ENCODE measurements at regions not wholly inside any gene's neighbourhood (a gene's known extent, or its start where the extent isn't known, plus 50 kb on each side); places are given as distances from the start of the nearest gene placed in this dataset.

DNA sequence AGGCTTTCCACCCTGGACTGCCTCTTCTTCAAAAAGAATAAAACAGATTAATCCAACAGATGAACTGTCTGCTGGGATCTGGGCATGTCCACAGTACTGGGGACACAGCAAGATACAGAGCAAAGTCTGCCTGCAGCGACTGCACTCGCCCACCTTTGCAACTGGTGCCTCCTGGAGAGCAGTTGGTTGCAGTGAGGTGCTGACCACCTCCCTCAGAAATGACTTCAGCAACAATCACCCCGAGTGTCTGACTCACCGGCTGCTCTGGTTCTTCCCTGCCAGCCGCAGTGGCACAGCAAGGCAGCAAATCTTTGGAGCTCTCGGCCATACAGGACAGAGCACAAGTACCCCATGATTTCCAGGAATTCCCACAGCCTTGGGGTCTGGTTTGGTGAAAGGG is 179.7 kb downstream of the ANAPC1 start:
- no peak for DNase-seq

DNA sequence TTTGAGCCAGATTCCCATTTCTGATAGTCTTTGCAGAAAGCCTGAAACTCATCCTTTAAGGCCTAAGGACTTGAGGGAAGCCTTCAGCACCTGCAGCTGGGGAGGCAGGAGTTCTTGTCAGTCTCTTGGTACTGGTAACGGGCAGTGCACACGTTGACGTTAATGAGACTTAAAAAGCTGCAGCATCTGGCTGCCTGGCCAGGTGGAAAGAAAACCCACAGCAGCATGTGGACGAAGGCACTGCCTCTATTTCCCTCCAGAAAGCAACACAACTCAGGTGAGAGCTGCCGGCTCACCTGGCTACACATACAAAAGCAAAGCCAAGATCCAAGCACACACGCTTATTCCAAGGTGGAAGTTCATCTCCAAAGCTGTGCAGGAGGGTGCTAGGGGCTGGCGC is 178.8 kb downstream of the ANAPC1 start:
- no peak for DNase-seq

DNA sequence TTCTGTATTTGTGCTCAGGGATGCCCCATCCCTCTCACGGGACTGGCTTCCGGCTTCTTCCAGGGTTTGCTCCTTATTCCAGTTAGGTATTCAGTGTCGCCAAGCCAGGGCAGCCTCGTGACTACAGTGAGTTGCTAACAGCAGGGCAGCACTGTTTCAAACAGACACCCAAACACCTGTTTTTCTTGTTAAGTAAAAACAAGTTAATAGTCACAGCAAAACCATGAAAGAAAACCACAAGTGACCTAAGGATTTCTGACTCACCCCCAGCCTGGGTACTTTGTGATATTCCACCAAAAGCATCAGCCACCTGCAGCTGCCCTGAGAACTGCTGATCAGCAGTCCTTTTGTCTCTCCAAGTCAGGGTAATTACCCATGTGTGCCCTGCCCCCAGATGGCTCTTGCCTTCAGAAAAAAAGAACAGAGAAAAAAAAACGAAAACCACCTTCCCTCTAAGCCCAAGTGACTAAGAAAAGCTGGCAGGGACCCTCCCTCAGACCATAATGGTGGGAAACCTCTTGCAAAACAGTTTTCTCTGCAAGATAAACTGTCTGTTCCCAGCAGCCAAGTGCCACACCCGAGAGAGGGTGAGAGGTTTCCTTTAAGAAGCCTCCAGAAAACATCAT is 178.2 kb downstream of the ANAPC1 start:
- DNase-seq, result peak; percentile 24

DNA sequence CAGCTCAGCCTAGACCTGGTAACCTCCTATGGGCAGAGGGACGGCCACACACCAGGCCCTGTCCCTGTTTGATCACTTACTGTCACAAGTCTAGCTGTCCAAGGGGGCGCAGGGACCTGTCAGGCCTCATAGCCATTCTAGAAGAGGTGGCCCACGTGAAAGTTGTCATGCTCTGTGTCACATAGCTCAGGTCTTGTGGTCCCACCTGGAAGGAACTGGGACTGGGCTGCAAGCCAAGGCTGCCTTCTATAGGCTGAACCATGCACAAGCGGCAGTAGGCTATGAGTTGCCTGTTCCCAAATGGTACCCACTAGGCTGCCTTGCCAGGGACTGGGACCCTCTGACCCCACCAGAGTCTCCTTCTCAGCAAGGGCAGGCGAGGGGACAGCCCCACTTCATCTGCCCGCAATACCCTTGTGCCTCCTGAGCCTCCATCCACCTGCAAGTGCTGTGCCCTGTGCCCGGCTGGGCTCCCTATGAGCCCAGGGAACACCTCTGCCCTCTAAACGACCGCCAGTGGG is 177.5 kb downstream of the ANAPC1 start:
- DNase-seq, result no peak

DNA sequence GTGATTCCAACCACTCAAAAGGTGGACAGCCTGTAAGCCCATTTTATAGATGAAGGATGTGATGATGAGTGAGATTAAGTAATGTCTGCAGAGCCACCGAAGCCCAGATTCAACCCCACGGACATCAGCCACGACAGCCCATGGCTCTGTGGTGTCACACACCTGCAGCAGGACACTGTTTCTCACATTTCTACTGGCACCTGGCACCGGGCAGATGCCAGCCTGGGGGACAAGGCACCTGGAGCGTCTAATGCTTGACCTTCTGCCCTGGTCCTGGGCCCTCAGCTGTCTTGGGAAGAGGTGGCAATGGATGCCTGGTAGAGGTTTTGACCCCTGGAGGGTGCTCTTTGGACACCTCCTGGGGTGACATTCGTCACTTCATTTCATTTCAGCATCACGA is 176.3 kb downstream of the ANAPC1 start:
- no peak for DNase-seq

DNA sequence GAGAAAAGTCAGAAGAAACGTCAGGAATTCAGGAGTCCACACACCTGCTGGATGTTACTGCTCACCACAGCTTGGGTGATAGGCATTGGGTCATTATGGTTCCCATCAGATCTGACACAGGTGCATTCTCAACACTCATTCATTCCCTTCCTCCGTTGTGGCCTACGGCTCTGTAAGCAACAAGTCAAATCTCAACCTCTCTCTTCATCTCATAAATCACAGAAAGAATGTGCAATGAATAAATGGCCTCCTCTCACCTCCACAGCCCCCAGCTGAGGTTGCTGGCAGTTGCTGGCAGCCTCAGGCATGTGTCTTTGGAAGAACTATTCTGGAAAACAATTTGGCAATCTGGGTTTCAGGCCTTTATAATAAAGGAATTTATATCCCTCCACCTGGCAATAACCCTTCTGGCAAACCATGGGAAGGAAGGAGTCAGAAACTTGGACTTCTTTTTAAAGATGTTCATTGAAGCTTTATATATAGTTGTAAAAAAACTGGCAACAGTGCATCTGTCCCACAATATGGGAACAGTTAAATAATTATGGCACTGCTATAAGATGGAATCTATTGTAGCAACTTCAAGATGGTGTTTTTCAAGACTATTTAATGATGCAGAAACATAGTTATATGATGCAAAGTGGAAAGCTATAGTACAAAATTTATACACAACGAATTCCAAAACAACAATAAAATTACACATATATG is 175.4 kb downstream of the ANAPC1 start:
- no peak for DNase-seq

DNA sequence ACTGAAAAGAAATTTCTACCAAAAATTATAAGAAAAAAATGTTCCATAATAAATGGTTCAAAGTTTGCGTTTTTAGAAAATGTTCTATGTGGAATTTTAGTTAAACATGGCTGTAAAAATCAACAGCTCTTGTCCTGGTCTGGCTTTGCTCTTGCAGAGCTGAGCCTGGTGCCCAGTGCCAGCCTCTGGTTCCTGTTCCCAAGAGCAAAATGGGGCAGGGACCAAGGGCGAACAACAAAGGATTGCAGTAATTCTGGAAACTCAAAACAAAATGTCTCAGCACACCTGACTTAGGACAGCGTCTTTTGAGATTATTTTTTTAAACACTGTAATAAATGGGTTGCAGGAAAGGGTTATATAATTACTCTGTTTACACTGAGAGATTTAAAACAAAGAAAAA is 174.7 kb downstream of the ANAPC1 start:
- no peak for DNase-seq

DNA sequence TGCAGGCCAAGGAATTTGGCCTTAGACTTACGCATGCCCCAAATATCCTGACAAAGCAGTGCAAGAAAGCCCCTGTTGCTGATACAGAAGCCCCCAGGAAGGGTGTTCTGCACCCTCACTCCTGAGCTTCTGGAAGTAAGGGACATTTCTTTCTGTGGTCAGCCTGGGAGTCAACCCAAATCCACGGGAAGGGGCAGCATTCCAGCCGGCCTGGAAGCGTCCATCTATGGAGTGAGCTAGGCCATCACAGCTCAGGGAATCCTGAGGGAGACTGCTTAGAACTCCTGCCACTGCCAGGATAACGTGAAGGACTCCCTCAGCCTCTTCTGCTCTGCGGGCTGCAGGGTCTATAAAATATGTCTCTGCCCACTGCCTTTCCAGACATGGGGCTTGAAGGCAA is 173.9 kb downstream of the ANAPC1 start:
- DNase-seq, result no peak

DNA sequence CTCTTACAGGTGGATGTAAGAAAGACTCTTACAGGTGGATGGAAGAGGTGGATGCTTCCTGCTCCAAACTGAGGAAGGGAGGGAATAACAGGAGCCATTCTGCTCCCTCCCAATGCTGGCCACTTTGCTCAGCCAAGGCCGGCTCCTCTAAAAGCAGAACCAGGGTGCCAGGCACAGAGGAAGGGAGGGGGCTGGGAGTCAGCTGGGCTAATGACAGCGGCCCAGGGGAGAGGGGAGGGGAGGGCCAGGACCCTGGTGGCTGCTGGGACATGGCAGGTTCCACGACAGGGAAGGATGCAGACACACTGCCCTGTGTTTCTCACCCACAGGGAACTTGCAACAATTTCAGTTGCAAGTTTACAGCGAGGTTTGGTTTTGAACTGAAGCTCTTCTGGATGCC is 173.4 kb downstream of the ANAPC1 start:
- no peak for DNase-seq

DNA sequence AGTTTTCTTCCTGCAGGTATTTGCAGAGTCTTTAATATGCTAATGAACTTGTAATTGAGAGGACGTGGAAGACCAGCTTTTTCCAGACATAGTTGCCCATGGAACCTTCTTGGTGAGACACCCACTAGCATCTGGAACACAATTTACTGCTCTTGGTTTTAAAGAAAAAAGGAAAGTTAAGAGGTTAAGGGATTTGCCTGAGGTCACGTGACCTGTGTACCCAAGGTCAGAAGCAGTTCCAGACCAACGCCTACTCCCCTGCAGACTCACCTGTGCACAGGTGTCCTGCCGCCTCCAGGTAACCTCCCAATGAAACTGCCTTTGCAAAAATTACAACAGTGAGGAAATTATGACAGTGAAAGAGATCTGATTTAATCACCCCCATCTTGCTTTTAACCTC is 172.7 kb downstream of the ANAPC1 start:
- DNase-seq, result no peak

DNA sequence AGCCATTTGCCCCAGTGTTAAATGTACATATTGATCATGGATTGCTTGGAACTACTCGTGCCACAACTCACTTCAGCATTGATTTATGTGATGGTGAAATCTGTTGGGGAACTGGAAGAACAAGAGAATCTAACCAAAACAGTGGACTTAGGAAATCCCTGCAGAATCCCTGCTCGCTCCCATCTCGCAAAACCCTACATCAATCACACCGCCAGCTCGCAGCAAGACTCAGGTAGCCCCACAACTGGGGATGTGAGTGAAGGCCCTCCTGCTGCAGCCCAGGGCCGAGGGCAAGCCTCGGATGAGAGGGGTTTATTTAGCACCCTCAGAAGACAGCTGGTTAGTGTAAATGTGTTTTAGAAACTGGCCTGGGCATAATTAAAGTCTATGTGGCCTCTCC is 171.6 kb downstream of the ANAPC1 start:
- DNase-seq, result no peak

DNA sequence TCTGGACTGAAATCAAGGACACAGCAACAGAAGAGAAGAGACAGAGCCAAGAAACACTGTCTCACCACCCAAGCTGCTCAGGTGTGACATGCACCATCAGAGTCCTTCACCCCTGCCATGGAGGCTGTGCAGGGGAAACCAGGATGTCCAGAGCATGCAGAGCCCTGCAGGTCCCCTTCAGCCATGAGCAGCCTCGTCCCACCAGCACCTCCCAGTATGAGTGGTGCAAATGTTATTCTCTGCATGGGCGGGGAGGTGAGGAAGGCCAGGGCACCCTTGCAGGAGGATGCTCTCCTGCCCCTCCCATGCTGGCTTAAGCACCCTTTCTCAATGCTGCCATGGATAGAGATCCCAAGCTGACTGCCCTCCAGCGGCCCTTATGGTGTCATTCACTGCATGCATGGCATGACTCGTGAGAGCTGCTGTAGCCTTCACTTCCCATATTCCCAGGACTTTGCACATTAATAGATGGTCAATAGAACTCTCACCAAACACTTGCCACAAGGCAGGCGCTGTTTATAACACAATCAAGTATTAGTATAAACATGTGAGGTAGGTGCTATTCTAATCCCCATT is 171.0 kb downstream of the ANAPC1 start:
- no peak for DNase-seq

DNA sequence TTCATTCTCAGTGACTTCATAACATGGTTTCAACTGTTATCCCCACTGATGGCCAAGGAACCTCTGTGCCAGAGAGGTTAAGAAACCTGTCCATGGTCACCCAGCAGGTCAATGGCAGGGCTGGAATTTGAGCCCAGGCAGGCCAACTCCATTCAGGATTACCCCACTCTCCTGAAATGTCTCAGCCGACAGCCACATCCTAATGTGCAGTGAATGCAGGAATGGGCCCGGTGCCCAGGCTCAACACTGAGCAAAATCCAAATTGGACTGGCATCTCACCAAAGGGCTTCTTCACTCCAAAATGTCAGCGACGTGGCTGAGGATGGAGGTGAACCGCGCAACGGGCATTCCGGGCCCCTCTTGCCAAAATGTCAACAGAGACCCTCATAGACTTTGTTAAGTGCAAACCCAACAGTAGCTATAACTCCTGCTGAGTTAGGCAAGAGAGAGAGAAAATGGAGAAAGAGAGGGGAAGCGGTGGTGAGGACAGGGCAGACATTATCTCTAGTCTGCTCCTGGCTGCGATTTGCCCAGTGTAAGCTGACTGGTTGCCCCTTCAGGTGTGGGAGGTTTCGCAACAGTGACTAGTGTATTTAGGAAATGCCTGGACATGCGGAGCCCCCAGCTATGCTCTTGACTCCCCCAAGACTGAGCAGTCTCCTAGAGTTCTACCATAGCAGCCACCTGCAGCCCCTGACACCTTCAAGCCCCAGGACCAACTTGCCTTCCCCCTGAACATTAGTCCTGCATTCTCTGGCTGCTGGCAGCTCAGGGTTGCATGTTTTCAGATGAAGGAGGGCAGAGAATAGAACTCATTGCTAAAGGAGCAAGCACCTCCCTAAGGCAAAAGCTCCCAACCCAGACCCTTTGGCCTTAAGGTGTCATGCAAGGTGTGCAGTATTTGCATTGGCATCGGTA is 167.7 kb downstream of the ANAPC1 start:
- DNase-seq, result no peak

DNA sequence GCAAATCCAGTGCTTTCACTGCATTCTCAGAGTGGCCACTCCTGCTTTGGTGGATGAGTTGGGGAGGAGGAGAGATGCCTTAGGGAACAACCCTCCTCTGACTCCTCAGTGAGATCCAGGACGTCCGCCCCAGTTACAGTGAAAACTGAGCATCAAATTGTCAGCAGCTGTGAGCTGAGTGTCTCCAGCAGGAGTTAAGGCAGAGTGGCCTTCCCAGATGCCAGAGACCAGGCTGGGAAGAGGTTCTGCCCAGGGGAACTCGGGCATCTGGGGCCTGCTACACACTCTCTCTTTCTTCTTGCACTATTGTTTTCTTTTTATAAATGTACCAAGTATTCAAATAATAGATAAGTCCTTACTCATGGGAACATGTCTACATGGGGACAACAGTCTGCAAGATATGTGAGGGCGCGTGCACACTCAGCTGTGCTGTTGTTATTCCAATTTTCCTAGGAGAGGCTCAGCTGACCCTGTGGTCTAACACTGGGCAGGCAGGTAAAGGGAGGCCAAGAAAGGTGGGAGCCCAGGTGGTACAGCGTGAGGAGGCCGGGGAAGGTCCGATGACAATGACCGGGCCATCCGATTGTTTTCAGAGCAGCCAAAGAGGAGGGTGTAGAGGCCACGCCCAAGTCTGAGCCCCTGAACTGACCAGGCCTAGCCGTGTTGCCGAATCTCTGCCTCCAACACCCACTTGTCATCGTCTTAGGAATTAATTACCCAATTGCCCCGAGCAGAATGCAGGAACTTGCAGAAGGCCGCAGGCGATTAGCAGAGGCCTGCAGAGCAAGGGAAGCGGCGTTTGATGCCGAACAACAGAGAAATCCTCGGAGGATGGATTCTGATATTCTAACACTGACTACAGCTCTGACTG is 166.9 kb downstream of the ANAPC1 start:
- DNase-seq, result no peak

Measured in activated naive CD4-positive, alpha-beta T cell treated with anti-CD3 and anti-CD28 coated beads, Interleukin-2, amount 50 U/mL, for 16 hours (primary cell).